Neural cell (in vitro differentiated cells): ENCODE measurements at regions not wholly inside any gene's neighbourhood (a gene's known extent, or its start where the extent isn't known, plus 50 kb on each side); places are given as distances from the start of the nearest gene placed in this dataset.

Experiments used
- H2AFZ ChIP-seq: fragments of 200-600, 300-800 bp; sonication (generic), shearing (Covaris generic); 2 replicates; pipeline ENCODE4 v1.6.0; 2014; ENCODE audit warnings: low read depth, mild to moderate bottlenecking, antibody characterized with exemption, low read length, moderate library complexity
- H3F3A ChIP-seq: fragments of 200-600 bp; shearing (Covaris generic); 2 replicates; pipeline ENCODE4 v1.6.1; 2016; ENCODE audit warnings: mild to moderate bottlenecking, moderate library complexity, mixed read lengths, antibody characterized with exemption, low read length; ENCODE audit not compliant: insufficient read depth, poor library complexity, severe bottlenecking
- H3K27ac ChIP-seq: fragments of 200-600, 300-800 bp; sonication (generic), shearing (Covaris generic); 2 replicates; pipeline ENCODE4 v1.5.1; 2014; ENCODE audit warnings: mild to moderate bottlenecking, low read length, moderate library complexity
- H3K27me3 ChIP-seq: fragments of 300-800, 200-600 bp; sonication (generic), shearing (Covaris generic); 2 replicates; pipeline ENCODE4 v1.6.0; 2014; ENCODE audit warnings: mild to moderate bottlenecking, low read depth, low read length, moderate library complexity; ENCODE audit not compliant: insufficient read depth
- H3K36me3 ChIP-seq: fragments of 300-800, 200-600 bp; sonication (generic), shearing (Covaris generic); 2 replicates; pipeline ENCODE4 v1.5.1; 2014; ENCODE audit warnings: mild to moderate bottlenecking, antibody characterized with exemption, low read length, moderate library complexity; ENCODE audit not compliant: insufficient read depth
- H3K4me2 ChIP-seq: fragments of 300-800, 200-600 bp; sonication (generic), shearing (Covaris generic); 2 replicates; pipeline ENCODE4 v1.6.0; 2014; ENCODE audit warnings: mild to moderate bottlenecking, low read length
- H3K4me3 ChIP-seq: fragments of 300-800, 200-600 bp; sonication (generic), shearing (Covaris generic); 2 replicates; pipeline ENCODE4 v1.5.1; 2014; ENCODE audit warnings: mild to moderate bottlenecking, low read length, moderate library complexity
- H3K79me2 ChIP-seq: fragments of 200-600 bp; shearing (Covaris generic); replicated peaks from 2 replicates; pipeline ENCODE4 v1.6.0; 2014; ENCODE audit warnings: mild to moderate bottlenecking, low read length, moderate library complexity; ENCODE audit not compliant: insufficient read depth
- H3K9ac ChIP-seq: fragments of 300-800, 200-600 bp; sonication (generic), shearing (Covaris generic); 2 replicates; pipeline ENCODE4 v1.6.1; 2016; ENCODE audit warnings: mild to moderate bottlenecking, low read length, mixed read lengths
- H3K9me2 ChIP-seq: fragments of 200-600 bp; shearing (Covaris generic); 2 replicates; pipeline ENCODE4 v1.6.1; 2016; ENCODE audit warnings: mild to moderate bottlenecking, low read length, mixed read lengths; ENCODE audit not compliant: insufficient read depth
- H3K9me3 ChIP-seq: fragments of 200-600, 300-800 bp; sonication (generic), shearing (Covaris generic); 2 replicates; pipeline ENCODE4 v1.6.1; 2016; ENCODE audit warnings: mild to moderate bottlenecking, mixed run types, low read length, moderate library complexity, mixed read lengths
- H4K20me1 ChIP-seq: fragments of 200-600 bp; shearing (Covaris generic); 2 replicates; pipeline ENCODE4 v1.6.1; 2016; ENCODE audit warnings: mild to moderate bottlenecking, mixed run types; ENCODE audit not compliant: insufficient read depth
- CTCF ChIP-seq: fragments of 450-650 bp; IDR thresholded peaks from 2 replicates; pipeline ENCODE4 v1.5.1; 2014; ENCODE audit warnings: antibody characterized with exemption, mild to moderate bottlenecking, moderate library complexity; ENCODE audit not compliant: poor library complexity, severe bottlenecking
- EP300 ChIP-seq: fragments of 450-650 bp; conservative IDR thresholded peaks from 2 replicates; pipeline ENCODE4 v1.6.1; 2014; ENCODE audit warnings: antibody characterized with exemption, mild to moderate bottlenecking, moderate library complexity; ENCODE audit not compliant: poor library complexity, severe bottlenecking
- EZH2 ChIP-seq: fragments of 200-600, 300-800 bp; shearing (Covaris generic), sonication (generic); IDR thresholded peaks from 2 replicates; pipeline ENCODE4 v1.6.1; 2014; ENCODE audit warnings: antibody characterized with exemption, low read length, borderline replicate concordance, mild to moderate bottlenecking; ENCODE audit not compliant: insufficient read depth, poor library complexity, severe bottlenecking
- MXI1 ChIP-seq: fragments of 450-650 bp; conservative IDR thresholded peaks from 2 replicates; pipeline ENCODE4 v1.6.1; 2014; ENCODE audit warnings: antibody characterized with exemption, mild to moderate bottlenecking; ENCODE audit not compliant: poor library complexity, severe bottlenecking
- POLR2AphosphoS5 ChIP-seq: IDR thresholded peaks from 2 replicates; pipeline ENCODE4 v1.6.1; 2012
- RAD21 ChIP-seq: fragments of 450-650 bp; conservative IDR thresholded peaks from 2 replicates; pipeline ENCODE4 v1.6.1; 2014; ENCODE audit warnings: antibody characterized with exemption, mild to moderate bottlenecking, moderate library complexity
- SMC3 ChIP-seq: fragments of 450-650 bp; conservative IDR thresholded peaks from 2 replicates; pipeline ENCODE4 v1.6.1; 2014; ENCODE audit warnings: antibody characterized with exemption, mild to moderate bottlenecking, moderate library complexity; ENCODE audit not compliant: poor library complexity
- TAF1 ChIP-seq: IDR thresholded peaks from 2 replicates; pipeline ENCODE4 v1.6.1; 2012; ENCODE audit warnings: low read depth
- TF ChIP-seq, protein P1 (sequence below): IDR thresholded peaks from 2 replicates; pipeline ENCODE4 v1.6.1; 2012; ENCODE audit warnings: borderline replicate concordance

- TF ChIP-seq TAF1 (no peak), SMC3 (no peak), CTCF (no peak), EZH2 (no peak), MXI1 (no peak), POLR2AphosphoS5 (no peak), EP300 (no peak), RAD21 (no peak)
- TF ChIP-seq, protein P1, sequence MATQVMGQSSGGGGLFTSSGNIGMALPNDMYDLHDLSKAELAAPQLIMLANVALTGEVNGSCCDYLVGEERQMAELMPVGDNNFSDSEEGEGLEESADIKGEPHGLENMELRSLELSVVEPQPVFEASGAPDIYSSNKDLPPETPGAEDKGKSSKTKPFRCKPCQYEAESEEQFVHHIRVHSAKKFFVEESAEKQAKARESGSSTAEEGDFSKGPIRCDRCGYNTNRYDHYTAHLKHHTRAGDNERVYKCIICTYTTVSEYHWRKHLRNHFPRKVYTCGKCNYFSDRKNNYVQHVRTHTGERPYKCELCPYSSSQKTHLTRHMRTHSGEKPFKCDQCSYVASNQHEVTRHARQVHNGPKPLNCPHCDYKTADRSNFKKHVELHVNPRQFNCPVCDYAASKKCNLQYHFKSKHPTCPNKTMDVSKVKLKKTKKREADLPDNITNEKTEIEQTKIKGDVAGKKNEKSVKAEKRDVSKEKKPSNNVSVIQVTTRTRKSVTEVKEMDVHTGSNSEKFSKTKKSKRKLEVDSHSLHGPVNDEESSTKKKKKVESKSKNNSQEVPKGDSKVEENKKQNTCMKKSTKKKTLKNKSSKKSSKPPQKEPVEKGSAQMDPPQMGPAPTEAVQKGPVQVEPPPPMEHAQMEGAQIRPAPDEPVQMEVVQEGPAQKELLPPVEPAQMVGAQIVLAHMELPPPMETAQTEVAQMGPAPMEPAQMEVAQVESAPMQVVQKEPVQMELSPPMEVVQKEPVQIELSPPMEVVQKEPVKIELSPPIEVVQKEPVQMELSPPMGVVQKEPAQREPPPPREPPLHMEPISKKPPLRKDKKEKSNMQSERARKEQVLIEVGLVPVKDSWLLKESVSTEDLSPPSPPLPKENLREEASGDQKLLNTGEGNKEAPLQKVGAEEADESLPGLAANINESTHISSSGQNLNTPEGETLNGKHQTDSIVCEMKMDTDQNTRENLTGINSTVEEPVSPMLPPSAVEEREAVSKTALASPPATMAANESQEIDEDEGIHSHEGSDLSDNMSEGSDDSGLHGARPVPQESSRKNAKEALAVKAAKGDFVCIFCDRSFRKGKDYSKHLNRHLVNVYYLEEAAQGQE: no peak
- no peaks in the 10 kb centered on the region for H3K79me2 ChIP-seq
- no peak overlapping the region for H3K9ac ChIP-seq
- no peak overlapping the region for H2AFZ ChIP-seq
- no peaks in the 10 kb centered on the region for H3K27me3 ChIP-seq
- H3K4me3 ChIP-seq: no peak overlapping the region
- no peaks in the 10 kb centered on the region for H3K9me2 ChIP-seq
- no peaks in the 10 kb centered on the region for H3K9me3 ChIP-seq
- no peak overlapping the region for H3K4me2 ChIP-seq
- no peaks in the 10 kb centered on the region for H3F3A ChIP-seq
- no peaks in the 10 kb centered on the region for H4K20me1 ChIP-seq
- H3K36me3 ChIP-seq: no peaks in the 10 kb centered on the region
- no peak overlapping the region for H3K27ac ChIP-seq
Observed at GRCh38 chr22:48494256-48494967, 1333.3 kb downstream of the BRD1 start.

DNA sequence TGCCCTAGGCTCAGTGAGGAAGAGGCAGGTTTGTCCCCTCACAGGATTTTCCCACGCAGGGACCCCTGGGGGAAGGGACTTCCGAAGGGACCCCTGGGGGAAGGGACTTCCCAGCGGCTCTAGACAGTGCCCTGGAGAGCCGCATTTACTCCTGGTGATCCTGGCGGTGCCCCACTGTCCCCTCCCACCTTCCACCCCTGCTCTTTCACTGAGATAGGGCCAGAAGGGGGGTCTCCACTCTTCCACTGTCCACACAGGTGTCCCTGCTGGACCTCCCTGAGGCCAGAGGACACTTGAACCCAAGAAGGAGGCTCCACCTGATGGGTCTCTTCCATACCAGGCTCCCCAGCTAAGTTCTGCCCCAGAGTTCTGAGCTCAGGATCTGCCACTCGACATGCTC, 1333.9 kb downstream of the BRD1 start:
- H3K27ac ChIP-seq: no peak overlapping the region
- H3K4me2 ChIP-seq: no peak overlapping the region
- no peak for TF ChIP-seq EZH2
- no peak for TF ChIP-seq CTCF
- no peak for TF ChIP-seq RAD21
- no peak for TF ChIP-seq EP300
- no peaks in the 10 kb centered on the region for H3K9me3 ChIP-seq
- H3K9me2 ChIP-seq: no peaks in the 10 kb centered on the region
- H3K4me3 ChIP-seq: no peak overlapping the region
- no peak overlapping the region for H3K9ac ChIP-seq
- no peaks in the 10 kb centered on the region for H3F3A ChIP-seq
- no peaks in the 10 kb centered on the region for H3K36me3 ChIP-seq
- no peaks in the 10 kb centered on the region for H3K27me3 ChIP-seq
- no peaks in the 10 kb centered on the region for H4K20me1 ChIP-seq
- no peak overlapping the region for H2AFZ ChIP-seq
- H3K79me2 ChIP-seq: no peaks in the 10 kb centered on the region
